ENCODE measurements at regions not wholly inside any gene's neighbourhood (a gene's known extent, or its start where the extent isn't known, plus 50 kb on each side); places are given as distances from the start of the nearest gene placed in this dataset.

DNA sequence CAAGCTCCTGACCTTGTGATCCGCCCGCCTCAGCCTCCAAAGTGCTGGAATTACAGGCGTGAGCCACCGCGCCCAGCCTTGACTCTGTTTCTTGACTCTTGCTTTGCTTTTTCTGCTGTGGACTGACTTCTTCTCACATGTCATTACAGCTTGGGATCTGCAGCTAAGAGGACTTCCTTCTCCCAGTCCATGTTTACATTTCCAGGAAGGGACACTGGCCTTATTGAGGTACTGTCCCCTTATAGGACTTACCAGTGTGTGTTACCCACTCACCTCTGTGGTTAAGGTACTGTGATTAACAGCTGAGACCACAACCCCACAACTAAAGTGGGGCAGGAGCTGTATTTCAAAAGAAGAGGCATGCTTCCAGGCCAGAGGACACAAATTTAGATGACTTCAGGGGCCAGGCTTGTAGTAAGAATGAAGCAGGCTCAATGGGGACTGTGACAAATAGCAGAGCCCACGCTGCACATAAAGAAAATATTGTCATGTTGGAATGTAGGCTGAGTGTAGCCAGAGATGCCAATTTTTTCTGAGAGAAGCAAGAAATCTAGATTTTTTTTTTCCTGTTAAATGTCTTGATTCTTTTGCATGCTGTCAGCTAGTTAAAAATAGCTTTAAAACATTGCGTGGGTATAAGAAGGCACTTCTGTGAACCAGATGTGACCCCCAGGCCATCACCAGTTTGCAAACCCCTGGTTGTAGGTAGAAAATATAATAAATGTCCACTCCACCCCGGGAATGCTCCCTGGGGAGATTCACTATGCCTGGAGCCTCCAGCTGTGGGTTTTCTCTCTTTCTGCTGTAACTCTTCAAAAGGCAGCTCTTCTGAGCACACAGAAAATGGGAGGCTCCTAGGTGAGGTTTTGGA, 75.0 kb downstream of the PTPDC1 start:
- POLR2A ChIA-PET (ENCODE audit: low non-redundant PET) = no interaction called here
- H3K27ac ChIP-seq = no peak overlapping the region
- CTCF ChIA-PET = interaction anchor here (0.6 to 2.8 kb wide), 2 partner anchors 145 to 827 kb away, joined by 3 to 8 read pairs; no protein-coding TSS in a partner anchor
- TF ChIP-seq CTCF (conservative IDR thresholded peaks at IDR 0.05; ENCODE audit: low read depth) = no peak
- no peak for DNase-seq (ENCODE audit: low spot score)

- POLR2A ChIA-PET (ENCODE audit: low non-redundant PET) = no interaction called here
Observed at GRCh38 chr9:94160594-94161501, 76.6 kb downstream of the PTPDC1 start.

GRCh38 chr9:94161673-94162072, 77.4 kb downstream of the PTPDC1 start:
- CTCF ChIA-PET = interaction anchor here (0.7 kb wide), 1 partner anchor 51 kb away, joined by 3 read pairs; no protein-coding TSS in a partner anchor
- no peak for TF ChIP-seq CTCF (conservative IDR thresholded peaks at IDR 0.05; ENCODE audit: low read depth)
- POLR2A ChIA-PET (ENCODE audit: low non-redundant PET) = no interaction called here
- DNase-seq (ENCODE audit: low spot score) = no peak
- H3K27ac ChIP-seq = no peak overlapping the region

More at GRCh38 chr9:94160594-94161501, 76.6 kb downstream of the PTPDC1 start:
- no peak for TF ChIP-seq CTCF (conservative IDR thresholded peaks at IDR 0.05; ENCODE audit: low read depth)
- DNase-seq (ENCODE audit: low spot score) = no peak
- CTCF ChIA-PET = interaction anchor here (0.5 to 1.3 kb wide), 5 partner anchors 12 to 333 kb away, joined by 3 to 6 read pairs (median 4); no protein-coding TSS in a partner anchor
- H3K27ac ChIP-seq = peak overlapping the region; percentile 4; the same call in 1 of the 2 replicates

- peak overlapping the region; percentile 99 for H3K27ac ChIP-seq
- no peak for DNase-seq (ENCODE audit: low spot score)
- no peak for TF ChIP-seq CTCF (conservative IDR thresholded peaks at IDR 0.05; ENCODE audit: low read depth)
- ChIA-PET POLR2A (ENCODE audit: low non-redundant PET) (no interaction called here), CTCF (interaction anchor here (0.6 to 0.8 kb wide), 4 partner anchors 10 to 162 kb away, joined by 3 to 5 read pairs (median 3); no protein-coding TSS in a partner anchor)
Observed at GRCh38 chr9:94164806-94165549, 80.7 kb downstream of the PTPDC1 start.

DNA sequence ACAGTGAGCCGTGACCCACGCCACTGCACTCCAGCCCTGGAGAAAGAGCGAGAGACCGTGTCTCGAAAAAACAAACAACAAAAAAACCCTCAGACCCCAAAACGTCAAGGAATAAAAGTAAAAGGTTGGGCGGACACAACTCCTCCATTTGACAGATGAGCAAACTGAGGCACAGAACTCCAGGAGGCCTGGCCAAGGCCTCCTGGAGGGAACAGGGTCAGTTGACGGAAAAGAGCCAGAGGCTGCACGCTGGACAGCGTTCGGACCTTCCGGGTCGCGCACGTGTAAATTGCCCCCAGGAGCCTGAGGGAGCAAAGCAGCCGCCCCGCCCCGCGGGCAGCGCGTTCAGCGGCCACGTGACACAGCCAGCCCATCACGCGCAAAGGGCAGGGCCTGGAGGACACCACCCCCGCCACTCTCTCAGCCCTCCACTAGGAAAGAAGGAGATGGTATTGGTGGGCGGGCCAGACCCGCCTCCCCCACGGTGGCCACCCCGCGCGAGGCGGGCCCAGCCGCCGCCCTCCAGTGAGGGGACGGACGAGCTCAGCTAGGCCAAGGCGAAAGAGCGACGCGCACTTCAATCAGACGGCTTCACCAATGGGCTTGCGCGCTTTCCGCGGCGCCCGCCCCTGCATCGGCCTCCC, 81.5 kb downstream of the PTPDC1 start:
- no peak for TF ChIP-seq CTCF (conservative IDR thresholded peaks at IDR 0.05; ENCODE audit: low read depth)
- ChIA-PET POLR2A (ENCODE audit: low non-redundant PET) (interaction anchor here (1.0 kb wide), 1 partner anchor 44 kb away, joined by 3 read pairs; no protein-coding TSS in a partner anchor), CTCF (interaction anchor here (0.6 to 0.8 kb wide), 4 partner anchors 9 to 163 kb away, joined by 3 to 5 read pairs (median 3); no protein-coding TSS in a partner anchor)
- peak overlapping the region; percentile 99 for H3K27ac ChIP-seq
- peak; percentile 100 for DNase-seq (ENCODE audit: low spot score)
